GM18873 (cell line): ENCODE measurements at regions not wholly inside any gene's neighbourhood (a gene's known extent, or its start where the extent isn't known, plus 50 kb on each side); places are given as distances from the start of the nearest gene placed in this dataset.
"Not testable (repeated sequence)": the region's sequence is repeated elsewhere in the genome, so short reads cannot be mapped to it uniquely, and the experiment has no call there.

Experiments used
- ATAC-seq: cut with Tn5 transposase; IDR thresholded peaks from one replicate; pipeline ENCODE4 v1.9.1; 2021; ENCODE audit warnings: mild to moderate bottlenecking, moderate library complexity, moderate number of reproducible peaks; ENCODE audit not compliant: unreplicated experiment, low FRiP score

GRCh38 chr19:23984911-23985310, 70.2 kb downstream of the ZNF726 start:
- not testable (repeated sequence) for ATAC-seq

- no peak for ATAC-seq
Measured at GRCh38 chr19:23986623-23987022, 71.9 kb downstream of the ZNF726 start.

GRCh38 chr19:23991170-23991569, 76.5 kb downstream of the ZNF726 start:
- no peak for ATAC-seq

- no peak for ATAC-seq
Measured at GRCh38 chr19:23992348-23992747, 77.7 kb downstream of the ZNF726 start.

GRCh38 chr19:23993440-23993839, 78.8 kb downstream of the ZNF726 start:
- ATAC-seq = no peak

GRCh38 chr19:23996549-23996948, 81.9 kb downstream of the ZNF726 start:
- ATAC-seq = no peak

- ATAC-seq = no peak
Measured at GRCh38 chr19:23998568-23998967, 83.9 kb downstream of the ZNF726 start.

GRCh38 chr19:23999821-24000610, 85.3 kb downstream of the ZNF726 start:
- ATAC-seq = no peak

GRCh38 chr19:24000656-24001055, 86.0 kb downstream of the ZNF726 start:
- ATAC-seq = no peak

- no peak for ATAC-seq
Measured at GRCh38 chr19:24002256-24002945, 84.6 kb upstream of the ZNF254 start.

- no peak for ATAC-seq
Measured at GRCh38 chr19:24003537-24003936, 83.5 kb upstream of the ZNF254 start.

- ATAC-seq = no peak
Measured at GRCh38 chr19:24004166-24004565, 82.8 kb upstream of the ZNF254 start.

GRCh38 chr19:24029941-24030636, 56.9 kb upstream of the ZNF254 start:
- no peak for ATAC-seq

GRCh38 chr19:24032651-24033050, 54.3 kb upstream of the ZNF254 start:
- ATAC-seq = no peak

- ATAC-seq = peak; percentile 95
Measured at GRCh38 chr19:24033301-24033962, 53.6 kb upstream of the ZNF254 start.

- ATAC-seq = peak; percentile 19
Measured at GRCh38 chr19:24033963-24034342, 53.0 kb upstream of the ZNF254 start.

GRCh38 chr19:24035261-24035880, 51.6 kb upstream of the ZNF254 start:
- not testable (repeated sequence) for ATAC-seq
